ENCODE measurements at regions not wholly inside any gene's neighbourhood (a gene's known extent, or its start where the extent isn't known, plus 50 kb on each side); places are given as distances from the start of the nearest gene placed in this dataset.
"Not testable (repeated sequence)": the region's sequence is repeated elsewhere in the genome, so short reads cannot be mapped to it uniquely, and the experiment has no call there.

GRCh38 chr16:88225640-88226230 is 157.0 kb upstream of the ZNF469 start:
- H3K27ac ChIP-seq (ENCODE audit: low read depth, low read length); H3K4ac ChIP-seq (replicated peaks; ENCODE audit: insufficient read length, low read depth, low read length); H3K4me2 ChIP-seq (ENCODE audit: insufficient read depth in 1 of 2, low read depth in 2 of 2, low read length in 2 of 2); H3K23me2 ChIP-seq (ENCODE audit: low read depth, low read length); H2AK5ac ChIP-seq (ENCODE audit: low read depth, low read length); H3K56ac ChIP-seq (replicated peaks; ENCODE audit: insufficient read length, low read depth, low read length); H3K23ac ChIP-seq (ENCODE audit: insufficient read length); H3K79me2 ChIP-seq (ENCODE audit: control insufficient read depth in 1 of 2, insufficient read depth in 2 of 2, low read length in 2 of 2); H4K5ac ChIP-seq (ENCODE audit: insufficient read length, low read depth, low read length); H3K79me1 ChIP-seq (ENCODE audit: low read depth, low read length); H3K27me3 ChIP-seq (replicated peaks in 1 of 4; ENCODE audit: control insufficient read depth in 3 of 4, extremely low read depth in 1 of 4, insufficient read depth in 3 of 4, low read length in 3 of 4); DNase-seq (ENCODE audit: low read depth in 1 of 2, low spot score in 2 of 2); H3K14ac ChIP-seq (ENCODE audit: insufficient read length); H3K9ac ChIP-seq (replicated peaks in 1 of 4; ENCODE audit: extremely low read depth in 1 of 4, low read depth in 3 of 4, low read length in 3 of 4); FAIRE-seq; H2AFZ ChIP-seq (ENCODE audit: low read length); H3K9me3 ChIP-seq (ENCODE audit: insufficient read depth in 2 of 2, low read depth in 1 of 2, low read length in 1 of 2); POLR2A ChIA-PET (ENCODE audit: partially characterized antibody); H3K36me3 ChIP-seq (ENCODE audit: control insufficient read depth in 2 of 4, insufficient read depth in 4 of 4, low read length in 3 of 4); CTCF ChIA-PET (ENCODE audit: partially characterized antibody); H2BK20ac ChIP-seq (ENCODE audit: low read length); H2BK5ac ChIP-seq (ENCODE audit: low read depth, low read length); H2BK12ac ChIP-seq (ENCODE audit: low read depth, low read length); H3K18ac ChIP-seq (ENCODE audit: extremely low read depth, low read length); H3K4me3 ChIP-seq (ENCODE audit: extremely low read depth in 1 of 4, insufficient read depth in 2 of 4, low read depth in 3 of 4, low read length in 4 of 4); H4K8ac ChIP-seq (ENCODE audit: extremely low read depth, insufficient read depth, low read length); H2BK120ac ChIP-seq (replicated peaks; ENCODE audit: low read depth, low read length); H4K20me1 ChIP-seq (replicated peaks in 1 of 2; ENCODE audit: control insufficient read depth in 1 of 2, insufficient read depth in 2 of 2, low read length in 2 of 2); H4K91ac ChIP-seq (replicated peaks; ENCODE audit: insufficient read length, low read length); H3K4me1 ChIP-seq (replicated peaks in 1 of 4; ENCODE audit: control insufficient read depth in 3 of 4, insufficient read depth in 4 of 4, low read length in 3 of 4); H2BK15ac ChIP-seq (ENCODE audit: low read length): not testable (repeated sequence)
- WGBS, 2 experiments (ENCODE audit: extremely low coverage in 1 of 2, insufficient coverage in 1 of 2, insufficient read length in 1 of 2, insufficient replicate concordance in 2 of 2, low coverage in 1 of 2, low lambda C conversion rate in 2 of 2, missing lambda C conversion rate in 1 of 2): 93% methylated on average over 9 of the region's 10 CpGs; no CpG with 5 or more reads in 1 of the 2 experiments

GRCh38 chr16:88226302-88226701 is 156.5 kb upstream of the ZNF469 start:
- H3K4me1 ChIP-seq (replicated peaks in 1 of 4; ENCODE audit: control insufficient read depth in 3 of 4, insufficient read depth in 4 of 4, low read length in 3 of 4); H3K36me3 ChIP-seq (ENCODE audit: control insufficient read depth in 2 of 4, insufficient read depth in 4 of 4, low read length in 3 of 4); H3K4me2 ChIP-seq (ENCODE audit: insufficient read depth in 1 of 2, low read depth in 2 of 2, low read length in 2 of 2); H2BK20ac ChIP-seq (ENCODE audit: low read length); H3K79me1 ChIP-seq (ENCODE audit: low read depth, low read length); H4K5ac ChIP-seq (ENCODE audit: insufficient read length, low read depth, low read length); H3K56ac ChIP-seq (replicated peaks; ENCODE audit: insufficient read length, low read depth, low read length); H2AFZ ChIP-seq (ENCODE audit: low read length); H3K4me3 ChIP-seq (ENCODE audit: extremely low read depth in 1 of 4, insufficient read depth in 2 of 4, low read depth in 3 of 4, low read length in 4 of 4); H3K79me2 ChIP-seq (ENCODE audit: control insufficient read depth in 1 of 2, insufficient read depth in 2 of 2, low read length in 2 of 2); H4K91ac ChIP-seq (replicated peaks; ENCODE audit: insufficient read length, low read length); H3K9ac ChIP-seq (replicated peaks in 1 of 4; ENCODE audit: extremely low read depth in 1 of 4, low read depth in 3 of 4, low read length in 3 of 4); H3K4ac ChIP-seq (replicated peaks; ENCODE audit: insufficient read length, low read depth, low read length); H2BK15ac ChIP-seq (ENCODE audit: low read length); H4K20me1 ChIP-seq (replicated peaks in 1 of 2; ENCODE audit: control insufficient read depth in 1 of 2, insufficient read depth in 2 of 2, low read length in 2 of 2); H4K8ac ChIP-seq (ENCODE audit: extremely low read depth, insufficient read depth, low read length); H3K27ac ChIP-seq (ENCODE audit: low read depth, low read length); CTCF ChIA-PET (ENCODE audit: partially characterized antibody); H2BK5ac ChIP-seq (ENCODE audit: low read depth, low read length); H3K18ac ChIP-seq (ENCODE audit: extremely low read depth, low read length); H3K23ac ChIP-seq (ENCODE audit: insufficient read length); POLR2A ChIA-PET (ENCODE audit: partially characterized antibody); H2BK12ac ChIP-seq (ENCODE audit: low read depth, low read length); H3K14ac ChIP-seq (ENCODE audit: insufficient read length); FAIRE-seq; H2AK5ac ChIP-seq (ENCODE audit: low read depth, low read length); H3K27me3 ChIP-seq (replicated peaks in 1 of 4; ENCODE audit: control insufficient read depth in 3 of 4, extremely low read depth in 1 of 4, insufficient read depth in 3 of 4, low read length in 3 of 4); H3K23me2 ChIP-seq (ENCODE audit: low read depth, low read length); H3K9me3 ChIP-seq (ENCODE audit: insufficient read depth in 2 of 2, low read depth in 1 of 2, low read length in 1 of 2); DNase-seq (ENCODE audit: low read depth in 1 of 2, low spot score in 2 of 2); H2BK120ac ChIP-seq (replicated peaks; ENCODE audit: low read depth, low read length): not testable (repeated sequence)
- WGBS, 2 experiments (ENCODE audit: extremely low coverage in 1 of 2, insufficient coverage in 1 of 2, insufficient read length in 1 of 2, insufficient replicate concordance in 2 of 2, low coverage in 1 of 2, low lambda C conversion rate in 2 of 2, missing lambda C conversion rate in 1 of 2): 97% methylated on average over 6 of the region's 14 CpGs; no CpG with 5 or more reads in 1 of the 2 experiments

Data from H1 (cell line).